HG02798 (cell line): ENCODE measurements at regions not wholly inside any gene's neighbourhood (a gene's known extent, or its start where the extent isn't known, plus 50 kb on each side); places are given as distances from the start of the nearest gene placed in this dataset.

Source experiments
- ATAC-seq: cut with Tn5 transposase; IDR thresholded peaks from one replicate; pipeline ENCODE4 v1.9.1; 2021; ENCODE audit warnings: mild to moderate bottlenecking; ENCODE audit not compliant: unreplicated experiment, poor library complexity

GRCh38 chr2:13546131-13546530 lies 829.4 kb downstream of the TRIB2 start:
- no peak for ATAC-seq

GRCh38 chr2:13550285-13551231 lies 833.8 kb downstream of the TRIB2 start:
- peak; percentile 46 for ATAC-seq

GRCh38 chr2:13558368-13558767 lies 841.6 kb downstream of the TRIB2 start:
- ATAC-seq = peak; percentile 72

GRCh38 chr2:13560322-13560721 lies 843.6 kb downstream of the TRIB2 start:
- peak; percentile 88 for ATAC-seq

GRCh38 chr2:13572466-13572865 lies 855.7 kb downstream of the TRIB2 start:
- no peak for ATAC-seq

- ATAC-seq = no peak
These were observed 858.1 kb downstream of the TRIB2 start for GRCh38 chr2:13574831-13575230.

- ATAC-seq = no peak
These were observed 859.8 kb downstream of the TRIB2 start for GRCh38 chr2:13576406-13577036.

- ATAC-seq = no peak
These were observed 861.8 kb downstream of the TRIB2 start for GRCh38 chr2:13578547-13578946.

GRCh38 chr2:13581471-13581870 lies 864.7 kb downstream of the TRIB2 start:
- no peak for ATAC-seq

GRCh38 chr2:13583609-13584008 lies 866.9 kb downstream of the TRIB2 start:
- no peak for ATAC-seq

GRCh38 chr2:13584020-13584419 lies 867.3 kb downstream of the TRIB2 start:
- no peak for ATAC-seq

GRCh38 chr2:13585732-13586131 lies 869.0 kb downstream of the TRIB2 start:
- no peak for ATAC-seq

- no peak for ATAC-seq
These were observed 879.5 kb downstream of the TRIB2 start for GRCh38 chr2:13596233-13596632.

- ATAC-seq = no peak
These were observed 880.4 kb downstream of the TRIB2 start for GRCh38 chr2:13597176-13597575.

GRCh38 chr2:13601506-13601905 lies 884.8 kb downstream of the TRIB2 start:
- ATAC-seq = no peak

GRCh38 chr2:13604951-13605661 lies 888.4 kb downstream of the TRIB2 start:
- ATAC-seq = no peak

- ATAC-seq = no peak
These were observed 890.4 kb downstream of the TRIB2 start for GRCh38 chr2:13607139-13607538.

- no peak for ATAC-seq
These were observed 895.2 kb downstream of the TRIB2 start for GRCh38 chr2:13611939-13612338.

GRCh38 chr2:13616059-13616458 lies 899.3 kb downstream of the TRIB2 start:
- ATAC-seq = no peak

GRCh38 chr2:13616616-13617015 lies 899.9 kb downstream of the TRIB2 start:
- ATAC-seq = no peak

GRCh38 chr2:13628122-13628521 lies 911.4 kb downstream of the TRIB2 start:
- no peak for ATAC-seq
